SIG-M5 treated with dmso at 0.1 percent for 504 hours (cell line): ENCODE measurements at regions not wholly inside any gene's neighbourhood (a gene's known extent, or its start where the extent isn't known, plus 50 kb on each side); places are given as distances from the start of the nearest gene placed in this dataset.

ENCODE experiments used
- DNase-seq: peaks from one replicate; lab custom pipeline; 2025; ENCODE audit not compliant: unreplicated experiment; lab: John Stamatoyannopoulos, UW

- DNase-seq = no peak
These were observed 227.5 kb downstream of the MTX2 start for GRCh38 chr2:176496761-176497160.

GRCh38 chr2:176500901-176501300 is 231.7 kb downstream of the MTX2 start:
- no peak for DNase-seq

DNA sequence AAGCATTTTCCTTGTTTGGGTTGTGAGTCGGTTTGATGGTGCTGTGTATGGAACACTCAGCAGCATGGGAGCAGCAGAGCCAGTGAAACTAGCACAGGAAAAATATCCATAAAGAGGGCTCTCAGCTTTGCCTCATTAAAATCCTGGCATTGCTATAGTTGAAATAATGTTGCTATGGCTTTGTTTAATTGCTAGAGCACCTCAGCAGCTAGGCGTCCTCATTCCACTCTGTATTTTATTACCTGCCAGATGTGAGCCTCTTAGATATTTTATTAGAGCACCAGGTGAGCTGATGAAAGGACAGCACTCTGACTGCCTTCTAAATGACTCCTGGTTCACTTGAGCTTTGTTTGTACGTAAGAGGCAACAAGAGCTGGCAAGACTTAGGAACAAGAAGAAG is 232.4 kb downstream of the MTX2 start:
- no peak for DNase-seq

- no peak for DNase-seq
These were observed 233.4 kb downstream of the MTX2 start for GRCh38 chr2:176502619-176503018.

- DNase-seq = no peak
These were observed 234.5 kb downstream of the MTX2 start for GRCh38 chr2:176503776-176504175.

GRCh38 chr2:176504440-176504839 is 235.2 kb downstream of the MTX2 start:
- DNase-seq = no peak

GRCh38 chr2:176507786-176508185 is 238.5 kb downstream of the MTX2 start:
- no peak for DNase-seq

GRCh38 chr2:176508374-176508773 is 239.1 kb downstream of the MTX2 start:
- DNase-seq = no peak

DNA sequence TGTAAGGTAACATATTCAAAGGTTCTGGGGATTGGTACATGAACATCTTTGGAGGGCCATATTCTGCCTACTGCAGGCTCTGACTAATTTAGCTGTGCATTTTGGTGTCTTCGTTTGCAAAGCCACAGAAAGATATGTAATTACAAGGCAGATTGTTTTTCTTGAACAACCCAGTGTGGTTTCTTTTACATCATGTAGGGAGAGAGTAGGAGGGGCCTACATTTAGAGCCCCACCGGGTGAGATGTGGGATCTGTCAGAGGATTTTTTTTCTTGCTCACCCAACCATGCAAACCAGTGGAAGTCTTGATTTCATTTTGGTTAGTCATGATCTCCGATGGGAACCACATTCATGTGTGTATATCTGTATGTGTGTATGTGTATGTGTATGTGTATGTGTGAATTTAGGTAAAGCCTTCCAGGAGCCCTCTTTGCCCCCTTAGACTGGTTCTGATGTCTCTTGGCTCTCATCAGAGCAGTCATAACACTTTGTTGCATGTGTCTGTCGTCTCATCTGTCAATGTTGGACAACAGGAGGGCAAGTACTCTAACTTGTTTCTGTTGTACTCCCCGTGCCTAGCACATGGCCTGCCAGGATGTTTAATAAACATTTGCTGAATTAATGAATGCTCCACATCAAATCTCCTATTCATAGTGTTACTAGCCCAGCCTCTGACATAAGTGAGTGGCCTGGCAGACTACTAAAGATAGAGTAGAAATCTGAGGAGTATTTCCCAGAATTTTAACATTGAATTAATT is 239.9 kb downstream of the MTX2 start:
- DNase-seq = no peak

DNA sequence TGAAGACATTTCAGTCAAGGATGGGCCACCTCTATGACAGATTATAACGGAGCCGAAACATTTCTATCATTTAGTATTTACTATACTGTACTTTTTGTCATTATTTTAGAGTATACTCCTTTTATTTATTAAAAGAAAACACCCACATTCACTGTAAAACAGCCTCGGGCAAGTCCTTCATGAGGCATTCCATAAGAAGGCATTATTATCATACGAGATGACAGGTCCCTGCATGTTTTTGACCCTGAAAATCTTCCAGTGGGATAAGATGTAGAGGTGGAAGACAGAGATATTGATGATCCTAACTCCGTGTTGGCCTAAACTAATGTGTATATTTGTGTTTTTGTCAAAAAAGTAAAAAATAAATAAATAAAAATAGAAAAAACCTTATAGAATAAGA is 245.0 kb downstream of the MTX2 start:
- no peak for DNase-seq

- no peak for DNase-seq
These were observed 245.7 kb downstream of the MTX2 start for GRCh38 chr2:176514805-176515500.

DNA sequence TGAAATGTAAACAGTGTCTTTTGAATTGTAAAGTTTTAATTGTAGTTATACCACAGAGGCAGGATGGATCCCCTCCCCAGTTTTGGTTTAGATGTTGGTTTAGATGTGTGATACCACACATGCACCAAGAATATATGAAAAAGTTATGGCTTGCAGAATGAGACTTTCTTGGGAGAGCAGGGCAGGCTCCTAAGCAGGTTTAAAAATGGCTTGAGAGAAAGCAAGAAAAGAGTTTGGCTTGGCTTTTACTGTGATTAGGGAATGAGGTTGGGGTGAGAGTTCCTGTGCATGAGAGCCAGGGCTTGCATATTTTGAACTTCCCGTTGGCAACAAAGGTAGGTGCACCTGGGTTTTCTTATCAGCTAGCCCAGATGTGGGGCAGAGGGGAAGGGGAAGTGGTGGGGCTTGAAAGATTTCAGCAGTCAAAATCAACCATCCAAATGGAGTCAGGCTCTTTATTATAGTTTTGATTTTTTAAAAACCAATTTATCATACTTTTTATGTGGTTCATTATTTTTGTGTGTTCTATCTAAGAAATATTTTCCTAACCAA is 246.9 kb downstream of the MTX2 start:
- DNase-seq = no peak

DNA sequence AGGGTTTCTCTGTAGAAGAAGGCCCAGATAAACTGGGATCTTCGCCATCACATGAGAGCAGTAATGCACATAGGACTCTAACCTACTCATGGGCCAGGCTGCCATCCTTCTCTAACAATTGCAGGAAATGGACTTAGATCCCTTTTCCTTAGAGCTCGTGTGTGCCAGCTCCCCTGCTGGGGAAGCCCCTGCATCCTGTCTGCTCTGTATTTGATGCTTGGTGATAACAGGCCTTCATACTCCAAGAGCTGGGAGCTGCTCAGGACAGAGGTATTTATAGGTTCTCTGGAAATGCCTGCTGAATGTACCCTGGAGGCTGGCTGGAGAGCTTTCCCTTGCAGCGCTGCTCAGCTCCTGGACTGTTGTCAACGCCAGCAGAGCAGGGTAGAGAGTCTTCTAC is 249.6 kb downstream of the MTX2 start:
- DNase-seq = no peak

GRCh38 chr2:176521878-176522670 is 252.8 kb downstream of the MTX2 start:
- no peak for DNase-seq

DNA sequence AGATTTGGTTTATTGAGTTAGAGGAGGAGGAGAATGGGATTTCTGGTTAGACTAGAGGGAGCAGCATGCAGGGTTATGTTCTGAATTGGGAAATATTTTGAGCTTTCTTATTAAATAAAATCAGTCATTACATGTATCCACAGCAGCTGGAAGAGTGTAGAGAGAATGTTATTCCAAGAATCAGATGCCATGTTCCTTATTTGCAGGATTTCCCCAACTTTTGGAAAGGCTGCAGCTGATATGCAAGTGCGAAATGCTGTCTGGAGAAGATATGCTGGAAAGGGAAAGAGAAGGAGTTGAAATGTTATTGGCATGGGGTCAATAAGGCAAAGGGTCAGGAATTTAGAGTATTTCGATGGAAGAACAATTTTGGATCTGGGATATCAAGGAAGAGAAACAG is 255.8 kb downstream of the MTX2 start:
- no peak for DNase-seq

DNA sequence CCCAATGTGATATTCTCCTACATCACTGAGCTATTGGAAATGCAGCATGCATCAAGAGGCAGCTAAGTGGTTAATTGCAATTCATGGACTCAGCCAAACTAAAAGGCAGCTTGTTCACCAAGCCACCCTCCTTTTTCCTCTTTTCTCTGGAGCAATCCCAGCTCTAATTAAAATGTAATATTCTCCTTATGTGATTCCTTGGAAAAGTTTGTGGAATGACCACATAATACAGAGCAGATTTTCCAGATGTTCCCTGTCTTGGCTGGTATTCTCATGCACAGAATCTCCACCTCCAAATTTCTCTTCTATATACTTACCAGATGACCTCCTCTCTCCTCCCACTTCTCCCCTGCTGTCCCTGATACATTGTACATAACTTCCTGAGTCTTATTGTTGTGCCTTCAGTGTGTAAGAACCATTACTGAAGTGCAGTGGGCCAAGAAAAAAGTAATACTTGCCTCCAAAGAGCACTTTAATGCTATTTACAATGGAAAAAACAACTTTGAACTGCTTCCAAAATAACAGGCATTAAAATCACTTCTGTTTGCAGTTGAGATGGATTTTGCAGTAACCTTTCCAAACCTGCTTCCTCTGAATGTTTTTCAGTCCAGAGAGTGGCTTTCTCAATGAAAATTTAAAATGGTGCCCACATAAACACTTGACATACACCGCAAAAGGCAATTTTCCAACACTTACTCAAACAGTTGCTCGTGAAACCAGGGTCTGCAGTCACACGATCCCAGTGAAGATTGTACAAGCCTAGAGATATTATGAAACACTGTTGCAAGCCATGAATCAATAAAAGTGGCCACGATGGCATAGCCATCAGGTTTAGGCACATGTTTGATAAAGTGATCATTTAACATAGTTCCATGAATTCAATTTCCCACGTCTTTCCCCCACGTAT is 258.0 kb downstream of the MTX2 start:
- no peak for DNase-seq

DNA sequence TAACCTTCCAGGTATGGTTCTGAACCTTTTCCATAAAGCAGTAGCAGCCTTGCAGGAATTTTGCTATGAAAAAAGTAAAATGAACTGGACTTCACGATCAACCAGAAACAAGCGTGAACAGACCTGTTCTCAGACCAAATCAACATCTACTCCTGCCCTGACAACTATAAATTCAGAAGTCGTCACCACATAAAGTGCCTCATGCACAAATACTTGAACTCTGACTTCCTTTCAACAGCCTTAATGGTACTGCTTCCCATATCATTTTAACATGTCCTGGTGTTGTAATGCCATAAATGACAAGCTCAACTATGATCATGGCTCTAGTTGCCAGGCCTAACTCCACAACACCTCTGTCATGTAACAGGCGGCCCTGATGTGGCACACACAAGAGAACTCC is 262.4 kb downstream of the MTX2 start:
- DNase-seq = no peak

DNA sequence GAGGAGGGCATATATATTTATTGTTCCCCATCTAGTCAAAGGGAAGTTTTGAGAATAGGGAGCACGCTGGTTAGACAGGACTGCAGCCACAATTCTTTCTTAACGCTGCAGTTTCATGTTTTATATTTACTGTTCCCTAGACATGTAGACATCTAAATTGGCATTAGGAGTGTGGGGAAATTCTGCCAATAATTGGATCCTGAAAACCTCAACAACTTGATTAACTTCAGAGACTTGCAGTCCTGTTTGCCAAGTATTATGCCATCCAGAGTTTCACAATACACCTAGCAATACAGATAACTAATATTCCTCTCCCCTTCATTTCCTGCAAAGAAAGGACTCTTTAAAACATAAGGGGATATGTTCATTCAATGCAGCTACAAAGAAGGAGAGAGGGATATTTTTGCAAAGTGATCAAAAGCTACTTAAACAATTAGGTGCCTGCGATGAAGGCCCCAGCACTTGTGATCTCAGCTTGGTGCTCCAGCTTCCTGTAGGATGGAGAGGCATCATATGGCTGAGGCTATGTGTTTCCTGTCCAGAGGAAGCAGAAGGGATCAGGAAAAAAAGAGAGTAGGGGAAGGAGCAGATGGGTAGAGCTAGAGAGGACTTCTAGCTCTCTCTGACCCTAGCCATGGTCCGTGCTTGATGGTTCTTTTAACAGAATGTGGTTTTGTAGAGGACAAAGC is 264.4 kb downstream of the MTX2 start:
- no peak for DNase-seq

DNA sequence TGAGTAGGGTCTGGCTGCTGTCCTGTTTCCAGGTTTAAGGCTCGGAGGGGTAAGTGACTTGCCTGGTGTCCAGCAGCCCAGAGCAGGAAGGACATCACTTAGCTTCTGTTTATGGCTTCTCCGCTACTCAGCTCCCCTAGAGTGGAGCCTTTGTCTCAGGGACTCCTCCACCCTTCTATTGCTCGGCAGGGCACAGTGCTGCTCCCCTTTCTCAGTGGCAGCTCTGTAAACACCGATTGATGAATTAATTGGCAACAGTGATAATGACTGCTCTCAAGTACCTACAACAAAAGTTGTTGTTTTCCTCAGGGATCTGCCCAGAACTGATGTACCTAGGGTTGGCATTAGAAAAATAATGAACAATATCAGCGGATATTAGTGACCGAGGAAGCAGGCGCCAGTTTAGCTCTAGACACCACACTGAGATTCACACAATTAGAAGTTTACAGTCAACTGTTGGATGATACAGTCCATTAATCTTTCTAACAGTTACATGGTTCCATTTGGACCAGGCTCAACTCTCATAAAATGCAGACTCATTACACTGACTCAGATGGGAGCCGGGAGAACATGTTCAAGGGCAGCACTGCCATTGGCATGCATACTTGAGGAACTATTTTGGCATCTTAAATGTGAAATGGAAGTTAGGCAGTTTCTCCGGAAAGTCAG is 265.7 kb downstream of the MTX2 start:
- DNase-seq = no peak
